Tibial nerve (tissue), 4 donors: ENCODE measurements at regions not wholly inside any gene's neighbourhood (a gene's known extent, or its start where the extent isn't known, plus 50 kb on each side); places are given as distances from the start of the nearest gene placed in this dataset.

Experiments used
- EP300 ChIP-seq, 2 donors: sonication (generic); formaldehyde crosslinking; IDR thresholded peaks; one replicate each; pipeline ENCODE4 v1.6.1; 2017; ENCODE audit warnings: antibody characterized with exemption in 2 of 2, mild to moderate bottlenecking in 1 of 2
- POLR2A ChIP-seq, 2 donors: fragments of 450-650 bp; IDR thresholded peaks; one replicate each; pipeline ENCODE4 v1.6.1; 2017; ENCODE audit warnings: antibody characterized with exemption in 2 of 2, mild to moderate bottlenecking in 2 of 2, moderate library complexity in 2 of 2
- TF ChIP-seq, protein P1 (sequence below), 5 experiments: fragments of 200-600 bp in 3 of 5; fragments of 450-650 bp in 2 of 5; sonication (generic) in 3 of 5; IDR thresholded peaks; one replicate each; pipeline ENCODE4 v1.5.1; 2016 to 2019; ENCODE audit warnings: antibody characterized with exemption in 5 of 5, mild to moderate bottlenecking in 3 of 5, moderate library complexity in 2 of 5

DNA sequence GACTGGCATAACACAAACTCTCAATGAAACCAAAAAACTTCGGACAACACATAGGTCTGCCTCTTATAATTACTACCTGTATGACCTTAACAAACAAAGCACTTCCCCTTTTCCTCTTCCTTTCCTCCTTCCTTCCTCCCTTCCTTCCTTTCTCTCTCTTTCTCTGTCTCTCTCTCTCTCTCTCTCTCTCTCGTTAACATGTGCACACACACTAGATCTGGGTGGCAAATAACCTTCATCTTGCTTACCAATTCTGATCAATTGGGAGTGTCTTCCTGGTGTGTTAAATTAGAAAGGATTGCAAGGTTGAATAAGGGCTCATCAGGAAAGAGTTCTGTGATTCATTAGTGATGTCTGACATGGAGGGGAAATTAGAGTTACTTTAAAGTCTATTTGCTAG is 307.8 kb upstream of the PRKD1 start:
- TF ChIP-seq, protein P1, sequence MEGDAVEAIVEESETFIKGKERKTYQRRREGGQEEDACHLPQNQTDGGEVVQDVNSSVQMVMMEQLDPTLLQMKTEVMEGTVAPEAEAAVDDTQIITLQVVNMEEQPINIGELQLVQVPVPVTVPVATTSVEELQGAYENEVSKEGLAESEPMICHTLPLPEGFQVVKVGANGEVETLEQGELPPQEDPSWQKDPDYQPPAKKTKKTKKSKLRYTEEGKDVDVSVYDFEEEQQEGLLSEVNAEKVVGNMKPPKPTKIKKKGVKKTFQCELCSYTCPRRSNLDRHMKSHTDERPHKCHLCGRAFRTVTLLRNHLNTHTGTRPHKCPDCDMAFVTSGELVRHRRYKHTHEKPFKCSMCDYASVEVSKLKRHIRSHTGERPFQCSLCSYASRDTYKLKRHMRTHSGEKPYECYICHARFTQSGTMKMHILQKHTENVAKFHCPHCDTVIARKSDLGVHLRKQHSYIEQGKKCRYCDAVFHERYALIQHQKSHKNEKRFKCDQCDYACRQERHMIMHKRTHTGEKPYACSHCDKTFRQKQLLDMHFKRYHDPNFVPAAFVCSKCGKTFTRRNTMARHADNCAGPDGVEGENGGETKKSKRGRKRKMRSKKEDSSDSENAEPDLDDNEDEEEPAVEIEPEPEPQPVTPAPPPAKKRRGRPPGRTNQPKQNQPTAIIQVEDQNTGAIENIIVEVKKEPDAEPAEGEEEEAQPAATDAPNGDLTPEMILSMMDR (IDR thresholded peaks at IDR 0.05): no peak
- no peak for TF ChIP-seq POLR2A (IDR thresholded peaks at IDR 0.05)
- no peak for TF ChIP-seq EP300 (IDR thresholded peaks at IDR 0.05)
